ENCODE measurements at regions not wholly inside any gene's neighbourhood (a gene's known extent, or its start where the extent isn't known, plus 50 kb on each side); places are given as distances from the start of the nearest gene placed in this dataset.

GRCh38 chrX:51421972-51422597 lies 74.3 kb downstream of the NUDT11 start:
- TF ChIP-seq YY1 (IDR thresholded peaks at IDR 0.05; ENCODE audit: low read depth, low read length) = no peak
- TF ChIP-seq CTCF (IDR thresholded peaks at IDR 0.05 in 2 of 3, conservative IDR thresholded peaks at IDR 0.05 in 1 of 3; ENCODE audit: control insufficient read depth in 2 of 3, extremely low read depth in 1 of 3, insufficient read depth in 1 of 3, low read depth in 3 of 3, low read length in 3 of 3) = no peak
- TF ChIP-seq ZNF274 (IDR thresholded peaks at IDR 0.05; ENCODE audit: insufficient read depth, insufficient read length) = no peak
- TF ChIP-seq POLR2A (IDR thresholded peaks at IDR 0.05; ENCODE audit: low read depth, low read length) = no peak
- no peak for TF ChIP-seq ZBTB40 (IDR thresholded peaks at IDR 0.05; ENCODE audit: borderline replicate concordance)
- no peak for TF ChIP-seq EZH2 (IDR thresholded peaks at IDR 0.05; ENCODE audit: borderline replicate concordance, control insufficient read depth, low read depth, low read length)
- TF ChIP-seq RBBP5 (conservative IDR thresholded peaks at IDR 0.05) = no peak
- no peak for TF ChIP-seq USF2 (IDR thresholded peaks at IDR 0.05; ENCODE audit: borderline replicate concordance, low read depth, low read length)
- no peak for TF ChIP-seq POLR2AphosphoS5 (IDR thresholded peaks at IDR 0.05; ENCODE audit: low read length)
- TF ChIP-seq USF1 (IDR thresholded peaks at IDR 0.05; ENCODE audit: borderline replicate concordance, extremely low read length, insufficient read depth, low read depth, low read length) = no peak
